ENCODE measurements at regions not wholly inside any gene's neighbourhood (a gene's known extent, or its start where the extent isn't known, plus 50 kb on each side); places are given as distances from the start of the nearest gene placed in this dataset.

DNA sequence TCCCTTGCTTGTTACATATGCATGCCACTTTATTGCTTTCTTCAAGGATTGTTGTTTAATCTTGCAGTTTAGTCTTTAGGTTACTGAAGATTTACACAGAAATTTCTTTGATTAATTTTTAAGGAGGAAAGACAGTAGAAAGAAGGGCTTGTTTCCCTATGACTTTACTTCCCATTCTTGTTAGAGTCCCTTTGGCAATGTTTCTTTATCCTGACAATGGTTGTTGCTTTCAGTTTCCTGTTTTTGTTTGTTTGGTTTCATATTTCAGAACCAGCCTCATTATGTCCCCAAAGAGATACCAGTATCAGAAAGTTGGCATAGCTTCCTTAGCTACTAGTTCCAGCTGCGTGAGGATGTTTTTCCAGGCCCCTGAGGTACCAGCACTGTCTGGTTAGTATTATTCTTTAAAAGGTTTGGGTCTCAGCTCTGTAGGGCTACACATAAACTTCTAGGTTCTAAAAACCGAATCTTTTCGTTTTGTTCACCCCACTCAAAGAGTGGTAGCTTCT is 61.3 kb upstream of the UNC5C start:
- Histone ChIP-seq H4K20me1 (ENCODE audit: insufficient read depth) (no peaks in the 10 kb centered on the region), H3K27me3 (ENCODE audit: insufficient read depth, low read length) (no peaks in the 10 kb centered on the region), H3K4me1 (ENCODE audit: control insufficient read depth in 1 of 2, insufficient read depth in 2 of 2, low read length in 2 of 2) (no peaks in the 10 kb centered on the region), H3K79me2 (ENCODE audit: insufficient read depth, low read length) (no peaks in the 10 kb centered on the region), H3K27ac (ENCODE audit: low read depth, low read length) (no peak overlapping the region), H3K9me3 (ENCODE audit: control insufficient read depth in 1 of 2, insufficient read depth in 1 of 2, low read depth in 1 of 2, low read length in 2 of 2) (no peaks in the 10 kb centered on the region), H3K4me2 (ENCODE audit: low read length) (no peak overlapping the region), H3K36me3 (ENCODE audit: control insufficient read depth in 1 of 2, insufficient read depth in 2 of 2, low read length in 2 of 2) (no peaks in the 10 kb centered on the region), H3K9ac (ENCODE audit: low read length) (no peak overlapping the region), H3K4me3 (replicated peaks in 1 of 2; ENCODE audit: low read depth in 1 of 2, low read length in 2 of 2) (no peak overlapping the region), H3K9me2 (ENCODE audit: insufficient read depth) (no peaks in the 10 kb centered on the region), H2AFZ (ENCODE audit: low read depth, low read length, poor library complexity, severe bottlenecking) (no peak overlapping the region)
- ChIA-PET POLR2A (no interaction called here), RAD21 (ENCODE audit: low non-redundant PET in 1 of 2, low total read pairs in 2 of 2, uncharacterized antibody in 2 of 2, unreplicated experiment in 2 of 2) (no interaction called here), CTCF (no interaction called here)
- ATAC-seq (no peak), DNase-seq (ENCODE audit: low read depth, low spot score) (no peak)
- no peak for TF ChIP-seq FOSL1 (IDR thresholded peaks at IDR 0.05; ENCODE audit: low read depth)
- TF ChIP-seq, protein P1, sequence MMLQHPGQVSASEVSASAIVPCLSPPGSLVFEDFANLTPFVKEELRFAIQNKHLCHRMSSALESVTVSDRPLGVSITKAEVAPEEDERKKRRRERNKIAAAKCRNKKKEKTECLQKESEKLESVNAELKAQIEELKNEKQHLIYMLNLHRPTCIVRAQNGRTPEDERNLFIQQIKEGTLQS (IDR thresholded peaks at IDR 0.05) = no peak
- no peak for TF ChIP-seq SRF (IDR thresholded peaks at IDR 0.05; ENCODE audit: low read depth)
- no peak for TF ChIP-seq SIN3A (IDR thresholded peaks at IDR 0.05; ENCODE audit: low read depth)
- TF ChIP-seq, protein P2, sequence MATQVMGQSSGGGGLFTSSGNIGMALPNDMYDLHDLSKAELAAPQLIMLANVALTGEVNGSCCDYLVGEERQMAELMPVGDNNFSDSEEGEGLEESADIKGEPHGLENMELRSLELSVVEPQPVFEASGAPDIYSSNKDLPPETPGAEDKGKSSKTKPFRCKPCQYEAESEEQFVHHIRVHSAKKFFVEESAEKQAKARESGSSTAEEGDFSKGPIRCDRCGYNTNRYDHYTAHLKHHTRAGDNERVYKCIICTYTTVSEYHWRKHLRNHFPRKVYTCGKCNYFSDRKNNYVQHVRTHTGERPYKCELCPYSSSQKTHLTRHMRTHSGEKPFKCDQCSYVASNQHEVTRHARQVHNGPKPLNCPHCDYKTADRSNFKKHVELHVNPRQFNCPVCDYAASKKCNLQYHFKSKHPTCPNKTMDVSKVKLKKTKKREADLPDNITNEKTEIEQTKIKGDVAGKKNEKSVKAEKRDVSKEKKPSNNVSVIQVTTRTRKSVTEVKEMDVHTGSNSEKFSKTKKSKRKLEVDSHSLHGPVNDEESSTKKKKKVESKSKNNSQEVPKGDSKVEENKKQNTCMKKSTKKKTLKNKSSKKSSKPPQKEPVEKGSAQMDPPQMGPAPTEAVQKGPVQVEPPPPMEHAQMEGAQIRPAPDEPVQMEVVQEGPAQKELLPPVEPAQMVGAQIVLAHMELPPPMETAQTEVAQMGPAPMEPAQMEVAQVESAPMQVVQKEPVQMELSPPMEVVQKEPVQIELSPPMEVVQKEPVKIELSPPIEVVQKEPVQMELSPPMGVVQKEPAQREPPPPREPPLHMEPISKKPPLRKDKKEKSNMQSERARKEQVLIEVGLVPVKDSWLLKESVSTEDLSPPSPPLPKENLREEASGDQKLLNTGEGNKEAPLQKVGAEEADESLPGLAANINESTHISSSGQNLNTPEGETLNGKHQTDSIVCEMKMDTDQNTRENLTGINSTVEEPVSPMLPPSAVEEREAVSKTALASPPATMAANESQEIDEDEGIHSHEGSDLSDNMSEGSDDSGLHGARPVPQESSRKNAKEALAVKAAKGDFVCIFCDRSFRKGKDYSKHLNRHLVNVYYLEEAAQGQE (IDR thresholded peaks at IDR 0.05; ENCODE audit: low read depth) = no peak
- TF ChIP-seq, protein P3, sequence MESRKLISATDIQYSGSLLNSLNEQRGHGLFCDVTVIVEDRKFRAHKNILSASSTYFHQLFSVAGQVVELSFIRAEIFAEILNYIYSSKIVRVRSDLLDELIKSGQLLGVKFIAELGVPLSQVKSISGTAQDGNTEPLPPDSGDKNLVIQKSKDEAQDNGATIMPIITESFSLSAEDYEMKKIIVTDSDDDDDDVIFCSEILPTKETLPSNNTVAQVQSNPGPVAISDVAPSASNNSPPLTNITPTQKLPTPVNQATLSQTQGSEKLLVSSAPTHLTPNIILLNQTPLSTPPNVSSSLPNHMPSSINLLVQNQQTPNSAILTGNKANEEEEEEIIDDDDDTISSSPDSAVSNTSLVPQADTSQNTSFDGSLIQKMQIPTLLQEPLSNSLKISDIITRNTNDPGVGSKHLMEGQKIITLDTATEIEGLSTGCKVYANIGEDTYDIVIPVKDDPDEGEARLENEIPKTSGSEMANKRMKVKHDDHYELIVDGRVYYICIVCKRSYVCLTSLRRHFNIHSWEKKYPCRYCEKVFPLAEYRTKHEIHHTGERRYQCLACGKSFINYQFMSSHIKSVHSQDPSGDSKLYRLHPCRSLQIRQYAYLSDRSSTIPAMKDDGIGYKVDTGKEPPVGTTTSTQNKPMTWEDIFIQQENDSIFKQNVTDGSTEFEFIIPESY (IDR thresholded peaks at IDR 0.05; ENCODE audit: extremely low read depth, insufficient replicate concordance, low read length) = no peak
- TF ChIP-seq TCF7L2 (IDR thresholded peaks at IDR 0.05; ENCODE audit: borderline replicate concordance, extremely low read depth, insufficient read depth, insufficient read length) = no peak
- TF ChIP-seq EZH2phosphoT487 (IDR thresholded peaks at IDR 0.05; ENCODE audit: borderline replicate concordance) = no peak
- TF ChIP-seq ELF1 (IDR thresholded peaks at IDR 0.05; ENCODE audit: borderline replicate concordance, low read depth) = no peak
- no peak for TF ChIP-seq POLR2A (IDR thresholded peaks at IDR 0.05; ENCODE audit: borderline replicate concordance, extremely low read depth, insufficient read depth, insufficient read length)
- no peak for TF ChIP-seq EZH2 (IDR thresholded peaks at IDR 0.05)
- no peak for TF ChIP-seq CEBPB (IDR thresholded peaks at IDR 0.05; ENCODE audit: low read depth)
- TF ChIP-seq ZNF274 (IDR thresholded peaks at IDR 0.05; ENCODE audit: low read depth, low read length) = no peak
- TF ChIP-seq YY1 (IDR thresholded peaks at IDR 0.05; ENCODE audit: extremely low read depth, insufficient replicate concordance, low read depth, low read length) = no peak
- intact Hi-C loops (cut with micrococcal nuclease) = no loop called here
- no TSS peak for BruUV-seq (replicated peaks)
